GM11168 (cell line): ENCODE measurements at regions not wholly inside any gene's neighbourhood (a gene's known extent, or its start where the extent isn't known, plus 50 kb on each side); places are given as distances from the start of the nearest gene placed in this dataset.

ENCODE experiments used
- in situ Hi-C: fragments of 300-500 bp; cut with MboI; formaldehyde crosslinking; loops from one replicate; pipeline ENCODE4 v1.12.0; 2022; ENCODE audit warnings: low sequenced_read_pairs; ENCODE audit not compliant: unreplicated experiment

DNA sequence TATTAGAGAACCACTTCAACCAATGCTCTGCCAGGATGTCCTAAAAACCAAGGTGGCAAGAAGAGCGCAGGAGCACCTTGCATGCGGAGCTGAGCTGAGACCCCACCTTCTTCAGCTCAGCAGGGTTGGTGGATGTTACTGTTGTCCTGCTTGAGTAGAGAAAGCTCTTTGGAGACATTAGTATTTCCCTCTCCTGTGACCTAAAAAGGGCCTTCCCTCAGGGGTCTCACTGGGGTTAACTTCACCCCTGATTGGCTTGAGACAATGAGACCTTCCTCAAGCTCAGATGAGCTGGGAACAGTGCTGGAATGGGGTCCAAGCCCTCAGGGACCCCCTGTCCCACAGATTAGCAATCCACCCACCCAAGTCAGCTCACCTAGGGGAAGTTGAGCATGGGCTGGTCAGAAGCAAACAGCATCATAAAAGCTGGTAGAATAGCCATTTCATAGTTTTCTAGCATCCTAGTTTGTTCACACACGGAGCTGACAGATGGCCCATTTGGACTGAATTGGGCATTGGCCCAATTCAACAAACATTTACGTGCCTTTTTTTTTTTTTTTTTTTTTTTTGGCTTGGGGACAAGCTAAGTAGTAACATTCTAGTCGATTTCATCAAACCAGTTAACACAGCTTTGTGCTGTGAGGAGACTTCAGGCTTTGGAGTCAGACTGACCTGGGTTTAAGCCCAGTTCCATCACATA, 100.6 kb upstream of the HABP2 start:
- in situ Hi-C loops: no loop called here

DNA sequence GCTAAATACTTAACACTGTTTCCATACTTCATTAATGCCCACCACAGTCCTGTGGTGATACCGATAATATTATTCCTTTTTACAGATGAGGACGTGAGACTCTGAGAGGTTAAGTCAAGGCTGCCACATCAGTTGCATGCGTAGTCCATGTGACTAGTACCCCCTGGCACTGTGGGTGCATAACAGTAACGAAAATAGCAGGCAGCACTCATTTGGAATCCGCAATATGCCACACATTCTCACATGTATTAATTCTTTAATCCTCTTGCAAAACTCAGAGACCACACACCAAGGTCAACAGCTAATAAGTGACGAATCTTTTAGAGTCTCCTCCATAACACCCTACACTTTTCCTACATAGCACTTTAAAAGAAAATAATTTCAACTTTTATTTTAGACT, 99.5 kb upstream of the HABP2 start:
- in situ Hi-C loops: no loop called here

DNA sequence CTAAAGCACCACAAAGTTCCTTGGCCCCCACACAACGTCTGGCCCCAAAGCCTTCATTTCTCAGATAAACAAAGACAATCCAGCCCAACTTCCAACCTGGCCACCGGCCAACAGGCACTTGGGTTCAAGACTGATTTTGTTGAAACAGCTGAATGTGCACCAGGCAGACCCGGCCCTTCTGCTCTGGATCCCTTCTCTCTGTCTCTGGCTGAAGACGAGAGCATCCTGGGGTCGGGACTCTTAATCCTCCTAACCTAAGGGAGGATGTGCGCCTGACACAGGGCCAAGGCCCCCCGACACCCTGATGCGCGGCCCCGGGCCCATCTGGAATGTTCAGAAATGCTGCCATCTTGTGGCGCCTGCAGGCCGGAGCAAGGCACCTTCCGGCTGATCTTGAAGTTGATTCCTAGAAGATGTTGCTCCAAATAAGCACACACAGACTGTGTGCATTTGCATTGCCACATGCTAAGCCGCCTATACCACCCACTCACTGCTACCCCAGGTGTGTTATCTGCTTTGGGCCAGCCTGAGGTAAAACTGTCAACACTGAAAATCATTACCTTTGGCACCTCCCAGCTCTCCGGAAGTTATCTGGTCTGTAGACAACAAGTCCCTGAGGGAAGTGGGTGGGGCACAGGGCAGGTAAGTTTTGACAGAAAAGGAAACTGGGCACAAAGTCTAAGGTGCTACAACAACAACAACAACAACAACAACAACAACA, 98.4 kb upstream of the HABP2 start:
- in situ Hi-C loops: no loop called here

DNA sequence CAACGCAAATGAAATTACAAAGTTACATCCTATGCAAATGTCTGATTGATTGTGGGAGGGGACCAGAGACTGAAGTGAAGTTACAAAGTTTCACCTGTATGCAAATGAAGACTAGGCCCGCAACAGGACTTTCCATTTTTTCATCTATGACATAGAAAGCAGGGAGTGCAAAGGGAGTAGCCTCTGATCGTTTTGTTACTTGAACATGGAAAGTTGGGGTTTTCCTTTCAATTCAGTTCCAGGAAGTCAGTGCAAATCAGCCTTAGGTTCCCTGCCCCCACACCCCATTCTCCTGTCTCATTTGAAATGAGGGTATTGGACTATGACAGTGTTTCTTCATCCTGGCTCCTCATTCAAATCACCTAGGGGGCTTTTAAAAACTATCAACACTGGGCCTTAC, 96.9 kb upstream of the HABP2 start:
- in situ Hi-C loops: no loop called here

DNA sequence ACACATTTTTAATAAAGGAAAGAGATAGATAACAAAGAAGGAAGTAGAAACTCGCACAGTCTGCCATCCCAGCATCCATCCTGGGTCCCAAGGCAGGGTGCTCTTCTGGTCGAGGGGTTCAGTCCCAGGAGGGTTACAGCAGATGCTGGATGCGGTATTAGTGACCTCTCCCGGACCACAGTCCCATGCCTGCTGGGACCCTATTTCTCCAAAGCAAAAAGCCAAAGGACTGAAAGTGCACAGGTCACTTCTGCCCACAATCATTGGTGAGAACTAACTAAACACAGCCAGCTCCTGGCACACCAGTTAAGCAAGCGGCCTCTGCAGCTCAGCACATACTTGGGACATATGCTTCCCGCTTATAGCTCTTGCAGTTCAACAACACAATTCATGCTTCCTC, 96.1 kb upstream of the HABP2 start:
- in situ Hi-C loops: no loop called here

DNA sequence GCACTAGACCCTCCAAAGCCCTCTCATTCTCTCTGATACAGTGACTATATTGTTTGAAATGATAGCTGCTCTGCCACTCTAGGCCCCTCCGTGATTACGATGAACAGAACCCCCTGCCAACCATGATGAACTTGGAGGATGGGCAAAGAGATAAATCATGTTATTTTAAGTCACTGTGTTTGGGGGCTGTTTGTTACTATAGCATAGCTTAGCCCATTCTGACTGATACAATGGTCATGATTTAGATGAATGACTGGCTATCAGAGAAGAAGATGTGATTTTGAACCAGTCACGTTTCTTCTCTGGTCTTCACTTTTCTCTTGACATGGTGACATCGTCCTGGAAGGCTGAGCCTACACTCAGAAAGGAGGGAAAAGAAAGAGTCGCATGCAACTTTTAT, 95.4 kb upstream of the HABP2 start:
- in situ Hi-C loops: no loop called here

DNA sequence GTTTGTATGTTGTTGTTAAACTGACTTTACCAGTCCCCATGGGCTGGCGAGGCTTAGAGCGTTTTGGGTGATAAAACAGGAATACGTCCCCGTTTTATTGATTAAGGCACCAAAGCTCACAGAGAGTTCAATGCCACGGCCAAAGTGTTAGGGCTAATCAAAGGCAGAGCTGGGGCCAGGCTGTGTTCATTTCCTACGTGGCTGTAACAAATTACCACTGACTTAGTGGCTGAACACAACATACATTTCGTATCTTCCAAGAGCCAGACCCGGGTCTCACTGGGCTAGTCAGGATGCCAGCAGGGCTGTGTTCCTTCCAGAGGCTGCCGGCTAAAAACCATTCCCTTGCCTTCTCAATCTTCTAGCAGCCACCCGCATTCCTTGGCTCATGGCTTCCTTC, 94.4 kb upstream of the HABP2 start:
- in situ Hi-C loops: no loop called here

DNA sequence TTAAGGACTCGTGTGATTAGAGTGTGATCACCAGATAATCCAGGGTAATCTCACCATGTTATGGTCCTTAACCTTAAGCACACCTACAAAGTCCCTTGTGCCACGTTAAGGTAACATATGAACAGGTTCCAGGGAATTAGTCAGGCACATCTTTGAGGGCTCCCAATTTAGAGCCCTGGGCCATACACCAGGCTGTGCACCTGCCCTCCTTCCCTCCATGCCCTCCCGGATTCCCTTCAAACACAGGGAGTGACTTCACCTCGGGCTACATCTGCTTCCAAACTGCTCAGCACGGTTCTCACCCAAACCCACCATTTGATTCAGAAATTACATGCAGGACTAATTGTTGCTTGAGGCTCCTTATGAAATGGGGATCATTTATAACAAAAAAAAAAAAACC, 93.9 kb upstream of the HABP2 start:
- in situ Hi-C loops: no loop called here

DNA sequence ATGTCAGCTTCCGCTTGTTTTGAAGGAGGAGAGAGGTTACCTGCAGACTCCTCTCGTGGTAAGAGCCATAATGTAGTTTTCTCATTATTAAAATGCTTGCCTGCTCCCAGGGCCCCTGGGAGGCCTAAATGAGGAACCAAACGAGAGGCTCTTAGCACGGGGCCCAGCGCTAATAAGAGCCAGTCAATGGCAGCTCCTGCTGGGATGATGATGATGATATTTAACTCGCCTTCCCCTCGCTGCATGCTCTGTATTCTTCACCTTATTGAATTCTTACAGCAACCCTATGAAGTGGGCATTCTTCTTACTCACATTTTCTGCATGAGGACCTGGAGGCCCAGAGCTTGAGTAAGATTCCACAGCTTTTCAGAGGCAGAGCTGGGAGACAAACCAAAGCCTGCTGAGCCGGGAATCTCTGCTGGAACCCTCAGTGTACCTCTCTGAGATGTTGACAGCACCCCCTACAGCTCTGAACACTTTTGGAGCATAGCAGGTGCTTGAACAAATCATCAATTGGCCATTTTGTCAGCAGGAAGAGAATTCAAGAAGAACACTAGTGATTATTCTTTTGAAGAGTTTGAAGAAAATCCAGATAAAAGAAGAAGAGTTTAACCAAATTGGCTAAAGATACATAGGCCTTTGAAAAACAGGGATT, 93.1 kb upstream of the HABP2 start:
- in situ Hi-C loops: no loop called here

DNA sequence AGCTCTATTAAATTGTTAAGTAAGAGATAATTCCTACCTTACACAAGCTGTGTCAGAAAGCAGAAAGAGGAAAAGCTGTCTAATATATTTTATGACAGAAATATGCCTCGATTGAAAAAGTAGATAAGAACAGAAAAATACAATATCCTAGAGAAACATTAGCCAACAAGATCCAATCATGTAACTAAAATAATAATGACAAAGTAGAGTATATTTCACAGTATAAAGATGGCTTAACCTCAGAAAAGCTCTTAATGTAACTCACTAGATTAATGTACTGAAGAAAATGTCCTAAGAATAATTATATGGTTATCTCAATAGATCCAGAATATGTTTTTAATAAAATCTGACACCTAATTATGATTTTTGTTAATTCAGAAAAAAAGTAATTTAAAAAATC, 89.8 kb upstream of the HABP2 start:
- in situ Hi-C loops: no loop called here

DNA sequence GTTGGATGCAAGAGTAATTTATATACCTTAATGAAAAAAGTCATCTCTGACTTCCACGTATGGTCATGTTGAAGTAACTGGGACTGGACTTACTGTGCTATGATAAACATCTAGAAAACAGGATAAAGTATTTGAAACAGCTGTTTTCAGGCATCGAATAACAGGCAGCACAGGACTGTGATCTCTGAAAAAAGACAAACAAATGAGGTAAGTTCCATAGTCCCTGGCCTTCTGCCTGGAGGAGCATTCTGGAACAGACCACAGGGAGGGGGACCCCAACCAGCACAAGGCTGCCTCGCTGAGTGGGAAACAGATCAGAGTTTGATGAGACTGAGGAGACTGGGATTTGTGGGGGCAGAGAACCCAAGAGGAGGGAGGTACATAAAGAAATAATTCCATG, 89.1 kb upstream of the HABP2 start:
- in situ Hi-C loops: no loop called here

DNA sequence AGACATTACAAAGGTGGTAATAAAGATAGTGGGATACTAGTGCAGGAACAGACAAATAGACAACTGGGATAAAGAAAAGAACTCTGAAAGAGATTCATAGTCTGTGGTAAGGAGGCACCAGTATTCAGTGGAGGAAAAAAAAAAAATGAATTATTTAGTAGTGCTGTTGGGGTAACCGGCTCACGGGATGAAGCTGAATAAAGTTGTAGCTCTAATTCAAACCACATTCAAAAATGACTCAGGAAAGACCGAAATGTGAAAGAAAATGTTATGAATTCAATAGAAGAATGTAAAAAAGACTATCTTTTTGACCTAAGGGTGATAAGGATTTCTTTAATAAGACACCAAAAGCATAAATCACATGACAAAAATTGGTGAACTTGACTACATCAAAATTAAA, 83.1 kb upstream of the HABP2 start:
- in situ Hi-C loops: no loop called here

DNA sequence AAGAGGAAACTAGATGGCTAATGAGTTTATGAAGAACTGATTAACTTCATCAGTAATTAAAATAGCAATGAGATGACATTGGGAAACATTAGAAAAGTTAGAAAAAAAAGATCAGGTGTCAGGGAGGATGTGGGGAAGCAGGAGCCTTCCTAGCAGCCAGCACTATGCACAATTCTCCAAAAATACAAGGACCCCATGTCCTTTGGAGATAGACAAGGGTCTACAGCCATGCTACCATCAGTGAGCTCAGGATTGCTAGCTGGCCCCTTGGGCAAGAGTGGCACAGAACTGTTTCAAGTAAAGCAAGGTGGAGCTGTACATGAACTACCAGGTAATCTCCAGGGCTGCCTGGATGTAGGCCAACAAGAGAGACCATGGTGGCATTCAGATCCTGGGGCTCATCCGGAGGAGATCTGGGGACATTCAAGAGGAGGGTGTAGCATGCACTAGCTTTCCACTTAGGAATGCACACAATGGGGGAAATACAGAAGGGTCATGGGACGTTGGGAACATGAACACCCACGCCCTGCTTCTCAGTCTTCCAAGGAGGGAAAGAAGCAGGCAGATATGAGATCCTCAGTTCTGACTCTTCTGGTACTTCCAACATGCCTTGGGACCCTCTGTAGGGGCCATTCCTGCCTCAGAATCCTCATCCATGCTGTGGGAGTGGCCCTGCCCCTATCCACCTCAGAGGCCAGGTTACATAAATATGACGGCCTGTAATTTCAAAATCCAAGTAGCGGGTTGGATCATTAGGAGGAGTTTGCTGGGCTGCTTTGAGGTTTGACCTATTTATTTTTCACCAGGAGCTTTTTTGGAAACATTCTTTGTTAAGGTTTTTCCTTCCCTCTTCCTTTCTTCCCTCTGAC, 82.2 kb upstream of the HABP2 start:
- in situ Hi-C loops: no loop called here

DNA sequence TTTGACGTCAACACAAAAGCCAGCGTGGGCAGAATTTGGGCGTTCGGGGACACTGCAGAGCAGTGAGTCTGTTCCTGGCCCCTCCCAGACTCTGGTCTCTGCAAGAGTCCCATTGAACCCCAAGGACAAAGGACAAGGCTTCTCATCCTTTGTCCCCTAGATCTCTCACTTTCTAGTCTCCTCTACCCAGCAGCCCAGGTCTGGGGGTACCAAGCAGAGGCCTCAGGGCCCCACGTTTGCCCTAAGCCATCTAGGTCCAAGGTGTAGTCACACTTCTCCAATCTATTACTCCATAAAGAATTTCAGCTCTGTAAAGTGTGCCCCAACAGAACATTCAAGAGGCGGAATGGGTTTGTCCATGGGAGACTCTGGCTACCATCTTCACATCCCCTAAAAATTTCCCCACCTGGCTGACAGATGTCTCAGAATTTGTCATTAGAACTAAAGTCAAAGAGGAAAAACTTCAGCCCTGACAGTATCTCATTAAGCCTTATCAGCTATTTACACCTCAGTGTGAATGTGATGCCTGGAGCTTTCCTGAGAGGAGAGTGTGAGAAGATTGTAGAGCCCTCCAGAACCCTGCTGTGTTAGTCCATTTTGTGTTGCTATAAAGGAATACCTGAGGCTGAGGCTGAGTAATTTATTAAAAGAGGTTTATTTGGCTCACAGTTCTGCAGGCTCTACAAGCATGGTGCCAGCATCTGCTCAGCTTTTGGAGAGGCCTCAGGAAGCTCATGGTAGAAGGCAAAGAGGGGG, 81.4 kb upstream of the HABP2 start:
- in situ Hi-C loops: no loop called here

DNA sequence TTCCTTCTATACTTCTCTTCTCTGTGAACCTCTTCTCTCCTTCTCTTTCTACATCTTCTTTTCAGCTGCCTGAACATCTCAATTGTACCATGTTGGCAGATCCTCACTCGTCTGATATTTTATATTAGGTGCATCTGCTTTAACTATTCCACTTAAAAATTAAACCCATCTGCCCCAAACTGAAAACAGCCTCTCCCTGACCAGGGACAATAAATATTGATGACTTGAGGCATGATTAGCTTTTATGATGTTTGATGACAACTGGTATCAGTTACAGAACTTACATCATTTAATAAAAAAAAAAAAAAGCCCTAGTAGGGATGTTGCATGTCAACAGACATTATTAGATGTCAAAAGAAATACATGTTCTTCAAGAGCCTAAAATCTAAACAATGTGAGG, 79.8 kb upstream of the HABP2 start:
- in situ Hi-C loops: no loop called here

DNA sequence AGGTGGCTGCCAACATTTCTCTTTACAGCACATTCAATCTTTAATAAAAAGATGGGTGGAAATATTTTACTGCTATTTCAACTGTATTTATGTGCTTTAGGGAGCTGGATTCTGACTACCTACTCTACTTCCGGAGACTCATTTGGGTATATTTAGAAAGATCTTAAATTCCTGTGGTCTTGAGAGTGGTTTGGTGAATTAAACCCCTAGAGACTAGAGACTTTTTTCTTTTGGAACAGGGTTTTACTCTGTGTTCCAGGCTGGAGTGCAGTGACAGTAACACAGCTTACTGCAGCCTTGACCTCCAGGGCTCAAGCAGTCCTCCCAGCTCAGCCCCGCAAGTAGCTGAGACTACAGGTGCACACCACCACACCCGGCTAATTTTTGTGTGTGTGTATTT, 79.0 kb upstream of the HABP2 start:
- in situ Hi-C loops: no loop called here

DNA sequence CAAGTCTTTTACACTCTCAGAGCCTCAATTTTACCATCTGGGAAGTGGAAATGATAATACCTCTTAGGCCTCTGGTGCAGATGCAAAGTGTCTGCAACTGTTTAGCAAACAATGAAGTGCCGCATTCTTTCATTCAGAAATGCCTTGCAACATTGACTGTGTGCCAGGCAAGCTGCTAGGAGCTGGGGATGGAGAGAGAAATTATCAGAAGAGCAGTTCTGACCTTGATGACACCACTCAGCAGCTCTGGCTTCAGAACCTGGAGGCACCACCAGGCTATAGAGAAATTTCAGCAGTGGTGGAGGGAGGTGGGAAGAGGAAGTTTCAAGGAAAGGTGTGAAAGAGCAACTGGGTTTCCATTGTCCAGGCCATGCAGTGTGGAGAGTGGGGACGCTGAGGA, 78.1 kb upstream of the HABP2 start:
- in situ Hi-C loops: no loop called here

DNA sequence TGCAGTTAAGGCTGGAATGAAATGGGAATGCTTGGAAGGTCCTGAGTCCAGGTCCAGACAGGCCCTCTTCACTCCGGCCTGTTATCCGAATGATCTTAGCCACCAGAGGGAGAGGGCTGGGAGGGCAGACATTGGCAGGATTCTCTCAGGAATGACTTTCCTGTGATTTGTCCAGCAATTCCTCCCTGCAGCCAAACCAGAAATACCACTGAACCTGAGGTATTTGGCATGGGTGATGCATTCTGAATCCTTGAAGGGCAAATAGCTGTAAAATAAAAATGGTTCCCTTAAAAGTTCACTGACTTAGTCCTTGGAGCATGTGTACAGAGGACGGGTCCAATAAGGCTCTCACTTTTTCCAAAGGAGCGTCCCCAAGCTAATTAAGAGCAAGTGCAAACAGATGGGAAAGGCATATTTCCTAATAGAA, 77.5 kb upstream of the HABP2 start:
- in situ Hi-C loops: no loop called here

DNA sequence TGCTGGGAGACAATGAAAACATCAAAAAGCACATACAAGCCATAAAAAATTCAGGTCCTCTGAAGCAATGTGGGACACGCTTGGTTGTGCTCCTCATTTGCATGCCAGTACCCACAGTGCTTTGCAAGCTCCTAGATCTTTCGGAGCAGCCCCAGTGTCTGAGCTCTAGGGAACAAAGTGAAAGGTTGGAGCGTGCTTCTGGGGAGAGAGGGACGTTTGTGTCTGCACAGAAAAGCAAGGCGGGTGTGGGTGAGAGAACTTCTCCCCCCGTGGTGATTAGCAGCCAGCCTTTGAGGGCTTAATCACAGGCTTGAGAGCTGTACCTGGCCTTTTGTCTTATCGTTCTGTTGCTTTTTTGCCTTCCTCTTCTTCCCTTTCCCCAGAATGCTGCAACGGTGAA, 76.7 kb upstream of the HABP2 start:
- in situ Hi-C loops: no loop called here

DNA sequence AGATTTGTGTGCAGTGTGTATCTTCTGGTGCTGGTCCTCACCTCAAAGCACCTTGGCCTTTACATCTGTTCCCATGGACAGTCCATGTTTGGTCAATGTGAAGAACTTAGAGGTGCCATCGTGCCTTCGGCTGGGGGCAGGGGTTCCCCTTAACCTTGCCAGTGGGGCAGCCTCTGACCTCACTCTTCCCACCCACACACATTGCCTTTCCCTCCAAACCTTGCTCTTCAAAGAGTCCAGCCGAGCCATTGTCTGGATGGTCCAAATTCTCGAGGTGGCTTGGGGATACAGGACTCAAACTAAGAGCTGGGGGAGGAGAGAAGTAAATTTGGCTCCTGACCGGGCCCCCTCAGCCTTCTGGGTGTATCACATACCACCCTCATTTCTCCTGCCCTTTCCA, 76.2 kb upstream of the HABP2 start:
- in situ Hi-C loops: no loop called here
